RCC 7860 (cell line): ENCODE measurements at regions not wholly inside any gene's neighbourhood (a gene's known extent, or its start where the extent isn't known, plus 50 kb on each side); places are given as distances from the start of the nearest gene placed in this dataset.
"Not testable (repeated sequence)": the region's sequence is repeated elsewhere in the genome, so short reads cannot be mapped to it uniquely, and the experiment has no call there.

Experiments used
- DNase-seq: peaks from one replicate; pipeline ENCODE4 v3.0.0-alpha.2; 2015; ENCODE audit warnings: low spot score
- FAIRE-seq: peaks from 2 replicates; lab custom pipeline; 2012; peaks lifted over from hg19 to GRCh38; lab: Jason Lieb, UNC

DNA sequence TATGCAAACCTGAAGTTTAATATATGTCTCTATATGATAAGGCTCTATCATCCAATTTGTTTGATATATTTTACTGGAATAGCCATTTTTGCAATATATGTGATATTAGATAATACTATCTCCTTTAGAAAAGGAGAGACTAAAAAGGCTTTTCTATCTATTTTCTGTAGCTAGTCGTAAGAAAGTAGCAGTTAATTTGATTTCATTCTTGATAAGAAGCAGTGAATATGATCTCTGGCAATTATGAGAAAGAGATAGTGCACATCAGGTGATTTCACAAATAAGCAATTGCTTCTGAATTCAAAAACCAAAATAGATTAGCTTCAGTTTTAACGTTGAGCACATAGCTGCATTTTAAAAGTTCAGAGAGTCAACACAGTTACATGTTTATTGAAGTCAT is 1318.4 kb downstream of the CDH8 start:
- DNase-seq (no peak), FAIRE-seq (no peak)

DNA sequence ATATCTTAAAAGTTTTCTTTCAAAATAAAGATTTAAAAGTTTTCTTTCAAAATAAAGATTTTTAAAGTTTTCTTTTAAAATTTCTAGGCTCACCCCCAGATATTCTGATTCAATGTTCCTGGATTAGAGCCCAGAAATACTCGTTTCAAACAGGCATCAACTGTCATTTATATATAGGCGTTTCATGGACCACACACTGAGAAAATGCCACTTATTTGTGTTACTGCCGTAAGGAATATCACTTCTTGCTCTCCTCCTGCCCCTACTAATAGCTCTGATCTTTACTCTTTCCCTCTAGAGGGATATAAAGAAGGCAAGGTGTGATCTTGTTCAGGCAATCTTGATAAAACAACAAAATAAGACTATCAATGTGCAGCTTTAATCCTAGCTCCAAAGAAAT is 1324.1 kb downstream of the CDH8 start:
- DNase-seq = no peak
- no peak for FAIRE-seq

DNA sequence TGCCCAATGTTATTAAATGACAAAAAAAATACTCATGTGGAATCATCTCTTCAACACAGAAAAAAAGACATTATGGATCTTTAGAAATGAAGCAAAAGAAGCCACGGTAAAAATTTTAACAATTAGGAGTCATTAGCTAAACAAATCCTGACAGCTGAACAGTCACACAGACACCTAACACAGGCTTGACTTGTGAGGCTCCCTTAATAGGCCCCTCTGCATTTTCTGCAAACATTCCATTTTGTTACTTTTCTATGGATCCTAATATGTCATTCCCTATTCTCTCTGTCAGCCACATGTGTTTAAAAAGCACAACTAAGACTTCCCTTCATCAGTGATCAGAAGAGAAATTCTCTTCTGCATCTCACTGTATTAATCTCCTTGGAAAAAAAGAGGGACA is 1331.5 kb downstream of the CDH8 start:
- DNase-seq (no peak), FAIRE-seq (no peak)

DNA sequence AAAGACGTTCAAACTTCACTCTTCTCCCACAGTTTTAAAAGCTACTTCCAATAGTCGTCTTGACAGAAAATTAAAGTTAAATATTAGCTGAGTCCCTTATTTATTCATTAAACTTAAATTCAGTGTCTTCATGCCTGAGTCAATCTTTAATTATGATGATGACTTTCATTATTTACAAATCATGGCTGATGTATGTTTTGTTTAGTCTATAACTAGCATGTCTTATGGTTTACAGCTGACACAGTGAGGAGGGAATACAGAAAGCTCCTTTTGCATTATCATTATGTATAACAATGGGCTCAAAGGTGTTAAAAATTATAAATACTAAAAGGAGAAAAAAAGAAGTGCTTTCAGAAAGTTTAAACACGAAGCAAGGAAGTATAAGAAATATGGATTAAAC is 1333.1 kb downstream of the CDH8 start:
- no peak for FAIRE-seq
- no peak for DNase-seq

DNA sequence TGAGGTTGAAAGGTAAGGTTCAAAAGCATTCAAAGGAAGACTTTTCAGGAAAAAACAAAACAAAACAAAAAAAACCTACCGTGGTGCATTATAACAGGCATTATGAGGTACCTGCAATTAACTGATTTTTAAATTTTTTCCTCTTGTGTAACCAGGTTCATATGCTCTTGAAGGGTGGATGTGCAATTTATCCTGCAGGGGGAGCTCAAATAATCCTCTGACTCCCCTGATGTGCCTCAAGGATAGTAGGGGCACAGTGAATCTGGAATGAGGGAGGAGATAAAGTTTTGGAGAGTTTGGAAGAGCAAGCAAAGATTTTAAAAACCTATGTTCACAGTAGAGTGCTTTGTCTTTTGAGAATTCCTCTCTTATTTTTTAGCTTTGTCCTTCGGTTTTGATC is 1349.4 kb downstream of the CDH8 start:
- DNase-seq = no peak
- no peak for FAIRE-seq

DNA sequence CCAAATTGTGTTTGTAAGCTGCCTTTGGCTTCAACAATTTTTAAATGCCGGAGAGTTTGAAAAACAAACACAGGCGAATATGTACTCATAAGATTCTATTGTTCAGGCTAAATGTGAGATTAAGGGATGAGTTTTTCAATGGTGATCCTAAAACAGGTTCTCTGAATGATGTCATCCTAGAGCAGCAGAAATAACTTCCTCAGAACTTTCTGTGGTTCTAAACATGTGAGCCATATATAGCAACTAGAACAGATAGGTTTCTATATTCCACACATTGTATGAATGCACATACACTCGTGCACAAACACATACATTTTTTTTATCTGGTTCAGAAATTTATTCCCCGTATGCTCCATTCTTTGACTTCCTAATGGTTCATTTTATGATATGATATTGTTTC is 1352.2 kb downstream of the CDH8 start:
- DNase-seq (no peak), FAIRE-seq (no peak)

DNA sequence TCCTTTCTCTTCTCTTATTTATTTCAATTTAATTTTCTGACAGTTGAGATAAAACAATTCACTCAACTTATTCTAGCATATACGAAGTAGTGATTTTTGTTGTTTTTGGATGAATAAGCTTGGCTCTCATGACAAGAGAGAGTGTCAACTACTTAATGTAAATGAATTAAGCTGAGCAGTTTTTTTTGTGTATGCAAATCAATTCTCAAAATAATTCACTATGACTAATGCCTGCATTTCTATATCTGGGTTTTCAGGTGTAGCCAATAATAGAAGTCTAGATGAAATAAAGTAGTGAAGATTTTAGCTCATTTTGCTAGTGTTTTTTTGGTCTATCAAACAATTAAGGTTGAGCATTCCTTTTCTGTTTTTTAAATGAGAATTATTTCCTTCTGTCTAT is 1354.0 kb downstream of the CDH8 start:
- DNase-seq = no peak
- FAIRE-seq = no peak

DNA sequence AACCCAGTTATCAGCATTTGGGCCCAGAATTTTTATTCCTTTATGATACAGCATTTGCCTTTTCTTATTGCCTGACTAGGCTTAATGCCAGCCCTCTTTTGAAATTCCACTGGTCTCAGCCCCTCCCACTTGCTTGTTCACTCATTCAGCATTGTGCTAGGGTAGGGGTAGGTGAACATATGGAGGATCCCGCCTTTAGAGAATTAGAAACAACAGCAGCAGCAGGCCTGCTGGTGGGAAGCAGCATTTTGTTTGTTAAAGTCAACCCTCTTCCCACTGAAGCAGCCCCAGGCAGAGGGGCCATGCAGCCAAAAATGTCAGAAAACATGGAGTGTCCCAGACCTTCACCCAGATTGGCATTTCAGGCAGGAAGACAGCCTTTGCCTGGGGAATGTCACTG is 1355.2 kb downstream of the CDH8 start:
- FAIRE-seq (no peak), DNase-seq (no peak)

DNA sequence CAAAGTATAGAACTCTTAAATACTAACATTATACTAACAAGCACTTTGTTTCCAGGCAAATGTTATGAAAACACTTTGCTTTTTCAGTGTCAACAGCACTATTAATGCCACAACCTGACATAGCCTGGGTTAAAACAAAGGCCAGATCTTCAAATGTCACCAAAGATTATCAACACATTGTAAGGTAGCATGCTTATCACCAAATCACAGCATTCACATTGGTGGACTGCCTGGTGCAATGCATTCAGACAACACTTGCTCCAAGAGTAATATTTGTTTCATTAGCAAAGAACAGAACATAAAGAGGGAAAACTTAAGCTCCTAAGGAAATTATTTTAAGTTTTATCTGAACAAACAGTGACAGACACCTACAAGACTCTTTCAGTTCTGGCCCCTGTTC is 1361.2 kb downstream of the CDH8 start:
- FAIRE-seq (no peak), DNase-seq (no peak)

DNA sequence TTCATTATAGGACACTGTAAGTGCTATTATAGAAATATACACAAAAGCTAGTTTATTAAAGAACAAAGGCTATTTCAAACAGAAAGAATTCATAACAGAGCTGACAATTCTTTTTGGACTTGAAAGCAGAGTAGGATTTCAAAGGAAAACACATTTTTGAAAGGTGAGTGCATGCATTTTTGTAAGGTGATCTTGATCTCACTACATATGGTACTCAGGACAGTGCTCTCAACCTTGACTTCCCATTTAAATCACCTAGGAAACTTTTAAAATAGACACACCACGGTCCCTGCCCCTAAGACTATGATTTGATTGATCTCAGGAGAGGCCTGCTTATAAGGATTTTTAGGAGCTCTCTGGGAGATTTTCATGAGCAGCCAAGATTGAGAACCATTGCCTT is 1362.0 kb downstream of the CDH8 start:
- no peak for FAIRE-seq
- no peak for DNase-seq

DNA sequence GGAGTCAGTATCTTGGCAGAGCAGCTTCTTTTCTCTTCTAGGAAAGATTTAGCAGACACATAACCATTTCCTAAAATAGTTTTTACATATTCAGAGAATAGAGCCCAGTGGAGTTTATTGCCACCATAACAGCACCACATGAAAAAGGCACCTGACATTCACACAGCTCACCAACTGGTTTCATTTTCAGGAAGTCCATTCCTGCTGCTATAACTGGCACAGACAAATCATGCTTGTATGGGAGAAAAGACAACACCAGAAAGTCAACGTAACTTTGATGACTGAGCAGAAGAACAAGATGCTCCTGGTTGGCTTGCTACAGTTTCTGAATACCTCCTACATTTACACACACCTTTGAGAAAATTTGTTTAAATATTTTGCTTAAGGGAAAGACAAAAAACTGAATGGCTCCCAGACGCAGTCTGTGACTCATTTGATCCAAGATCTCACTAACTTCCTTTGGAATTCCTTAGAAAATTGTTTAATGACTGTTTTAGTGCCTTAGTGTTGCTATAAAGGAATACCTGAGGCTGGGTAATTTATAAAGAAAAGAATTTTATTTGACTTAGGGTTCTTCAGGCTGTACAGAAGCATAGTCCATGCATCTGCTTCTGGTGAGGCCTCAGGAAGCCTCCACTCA is 1380.6 kb downstream of the CDH8 start:
- DNase-seq = no peak

DNA sequence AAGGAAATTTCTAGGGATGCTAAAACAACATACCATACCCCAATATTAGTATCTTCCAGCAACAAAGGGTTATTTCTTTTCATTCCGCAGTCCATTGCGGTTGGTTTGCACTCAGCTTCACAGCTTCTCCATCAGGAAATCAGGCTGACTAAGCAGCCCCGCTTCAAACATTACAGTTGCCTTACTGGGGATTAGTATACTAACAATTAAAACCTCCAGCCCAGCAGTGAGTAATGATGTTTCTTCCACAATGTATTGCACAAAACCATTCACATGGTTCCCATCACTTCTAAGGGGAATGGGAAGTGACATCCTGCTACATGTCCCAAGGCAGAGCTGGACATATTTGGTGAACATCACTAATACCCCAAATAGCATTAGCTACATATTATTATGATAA is 1384.9 kb downstream of the CDH8 start:
- FAIRE-seq = no peak

More for the DNA sequence above, 1380.6 kb downstream of the CDH8 start:
- no peak for FAIRE-seq

DNA sequence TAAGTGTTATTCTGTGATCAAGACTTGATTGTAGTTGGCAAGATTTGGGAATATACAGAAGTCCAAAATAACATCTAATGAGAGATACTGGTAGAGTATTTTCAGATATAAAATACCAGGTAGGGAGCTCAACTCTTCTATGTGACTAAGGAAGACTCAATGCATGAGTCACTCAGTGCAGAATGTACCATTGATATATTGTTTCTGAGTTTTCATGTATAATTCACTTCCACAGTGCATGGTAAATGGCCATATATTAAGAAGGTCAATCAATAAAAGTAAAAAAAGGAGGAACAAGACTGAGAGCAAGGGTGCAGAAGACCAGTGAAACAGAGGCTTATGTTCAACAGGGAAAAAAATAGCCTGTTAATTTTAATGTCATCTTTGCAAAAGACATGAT is 1387.9 kb downstream of the CDH8 start:
- FAIRE-seq (no peak), DNase-seq (no peak)

More for the DNA sequence above, 1384.9 kb downstream of the CDH8 start:
- no peak for DNase-seq

DNA sequence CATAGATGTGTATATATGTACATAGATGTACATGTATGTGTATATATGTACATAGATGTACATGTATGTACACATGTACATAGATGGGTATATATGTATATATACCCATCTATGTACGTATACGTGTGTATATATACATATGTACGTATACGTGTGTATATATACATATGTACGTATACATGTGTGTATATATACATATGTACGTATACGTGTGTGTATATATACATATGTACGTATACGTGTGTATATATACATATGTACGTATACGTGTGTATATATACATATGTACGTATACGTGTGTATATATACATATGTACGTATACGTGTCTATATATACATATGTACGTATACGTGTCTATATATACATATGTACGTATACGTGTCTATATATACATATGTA is 1388.8 kb downstream of the CDH8 start:
- not testable (repeated sequence) for FAIRE-seq, DNase-seq

DNA sequence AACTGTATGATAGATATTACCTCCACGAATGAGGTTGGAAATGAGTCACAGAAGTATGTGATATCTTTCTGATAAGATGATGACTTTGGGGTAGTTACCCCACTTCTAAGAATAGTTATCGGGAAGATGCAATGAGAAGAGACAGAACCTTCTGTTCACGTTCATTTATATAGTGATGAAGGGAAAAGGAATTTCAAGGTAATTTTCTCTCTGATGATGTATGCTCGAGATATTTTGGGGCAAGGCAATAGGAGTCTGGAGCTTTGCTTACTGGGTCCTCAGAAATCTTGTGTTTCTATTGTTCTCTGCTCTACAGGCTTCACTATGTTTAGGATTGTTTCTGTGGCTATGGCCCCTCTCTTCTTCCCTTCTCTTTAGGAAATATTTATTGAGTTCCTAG is 1389.6 kb downstream of the CDH8 start:
- no peak for FAIRE-seq
- no peak for DNase-seq

DNA sequence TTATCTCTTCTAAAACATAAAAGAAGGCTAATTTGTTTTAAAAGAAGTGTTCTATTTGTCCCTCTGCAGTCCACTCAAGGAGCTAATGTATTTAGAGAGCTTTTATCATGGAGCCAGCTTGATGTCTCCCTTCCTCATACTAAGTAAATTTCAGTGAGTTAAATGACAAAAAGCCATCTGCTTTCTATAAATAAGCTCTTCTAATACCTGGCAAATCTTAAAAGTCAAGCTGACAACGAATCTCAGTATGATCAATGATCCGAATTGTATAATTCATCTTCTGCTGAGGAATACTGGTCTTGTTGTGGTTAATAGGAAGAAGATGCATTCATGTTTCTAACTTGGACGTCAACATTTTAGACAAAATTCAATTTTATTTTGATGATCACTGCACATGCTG is 1390.7 kb downstream of the CDH8 start:
- no peak for FAIRE-seq

DNA sequence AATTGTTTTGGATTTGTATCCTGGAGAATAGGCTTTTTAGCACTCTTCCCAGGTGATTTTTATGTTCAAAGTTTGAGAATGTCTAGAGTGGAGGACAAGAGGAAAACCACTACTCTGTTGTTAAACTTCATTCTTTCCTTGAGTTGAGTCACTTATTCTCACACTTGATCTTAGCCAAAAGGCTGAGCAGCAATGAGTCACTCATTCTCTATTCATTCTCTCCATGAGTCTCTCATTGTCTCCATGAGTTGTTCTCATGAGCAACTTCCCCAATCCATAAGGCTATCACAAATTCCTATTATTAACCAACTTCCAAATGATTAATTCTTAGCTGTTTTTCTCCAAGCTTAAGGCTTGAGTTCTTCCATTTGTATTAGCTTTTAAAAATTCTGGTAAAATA is 1393.3 kb downstream of the CDH8 start:
- FAIRE-seq (no peak), DNase-seq (no peak)

More for the DNA sequence above, 1390.7 kb downstream of the CDH8 start:
- no peak for DNase-seq

DNA sequence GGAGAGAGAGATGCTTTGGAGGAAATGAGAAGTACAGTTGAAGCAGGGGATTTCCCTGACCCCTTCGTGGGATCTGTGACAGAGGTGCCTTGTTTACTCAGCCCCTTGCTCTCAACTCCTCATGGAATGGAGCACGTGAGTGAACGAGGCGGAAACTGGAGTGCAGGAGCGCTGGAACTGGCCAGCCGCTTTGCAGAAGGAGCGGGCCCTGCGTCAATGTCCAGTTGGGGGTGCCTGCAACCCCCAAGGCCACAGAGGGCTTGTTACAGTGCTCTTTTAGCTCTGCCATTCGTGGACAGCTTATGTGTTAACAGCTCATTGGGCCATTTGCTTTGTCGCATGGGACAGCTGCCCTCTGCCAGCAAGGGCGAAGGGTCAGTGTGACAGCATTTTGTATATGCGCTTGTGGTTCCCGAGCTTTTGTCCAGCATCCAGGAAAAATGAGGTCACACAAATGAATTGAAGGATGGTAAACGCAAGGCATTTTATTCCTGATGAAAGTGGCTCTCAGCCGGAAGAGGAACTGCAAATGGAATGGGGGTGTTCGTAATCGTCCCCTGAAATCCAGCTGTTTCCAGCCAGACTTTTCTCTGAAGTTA is 1395.1 kb downstream of the CDH8 start:
- no peak for FAIRE-seq
- DNase-seq = no peak

DNA sequence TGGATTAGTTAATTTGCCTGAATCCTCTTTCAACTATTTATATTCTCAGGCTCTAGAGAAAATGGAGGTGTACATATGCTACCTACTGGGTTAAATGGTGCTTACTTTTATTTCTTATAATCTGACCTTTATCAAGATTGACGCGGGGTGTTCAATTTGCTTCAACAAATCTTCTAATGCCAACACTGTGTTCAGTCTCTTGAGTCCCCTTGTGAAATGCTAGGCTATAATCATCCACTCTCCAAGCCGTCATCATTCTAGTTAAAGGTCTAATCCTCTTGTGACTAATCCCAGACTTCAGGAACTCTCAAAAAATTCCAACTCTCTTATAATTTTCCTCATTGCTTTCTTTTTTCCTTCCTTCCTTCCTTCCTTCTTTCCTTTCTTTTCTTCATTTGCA is 1396.2 kb downstream of the CDH8 start:
- no peak for FAIRE-seq

DNA sequence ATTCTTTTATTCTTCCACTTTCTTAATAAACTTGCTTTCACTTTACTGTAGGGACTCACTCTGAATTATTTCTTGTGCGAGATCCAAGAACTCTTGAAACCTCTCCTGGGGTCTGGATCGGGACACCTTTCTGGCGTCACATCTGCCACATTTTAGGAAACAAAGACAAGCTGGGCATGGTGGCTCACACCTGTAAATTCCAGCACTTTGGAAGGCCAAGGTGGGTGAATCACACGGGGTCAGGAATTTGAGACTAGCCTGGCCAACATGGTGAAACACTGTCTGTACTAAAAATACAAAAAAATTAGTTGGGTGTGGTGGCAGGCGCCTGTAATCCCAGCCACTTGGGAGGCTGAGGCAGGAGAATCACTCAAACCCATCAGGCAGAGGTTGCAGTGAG is 1399.6 kb downstream of the CDH8 start:
- FAIRE-seq = not testable (repeated sequence)

More for the DNA sequence above, 1396.2 kb downstream of the CDH8 start:
- DNase-seq = no peak

DNA sequence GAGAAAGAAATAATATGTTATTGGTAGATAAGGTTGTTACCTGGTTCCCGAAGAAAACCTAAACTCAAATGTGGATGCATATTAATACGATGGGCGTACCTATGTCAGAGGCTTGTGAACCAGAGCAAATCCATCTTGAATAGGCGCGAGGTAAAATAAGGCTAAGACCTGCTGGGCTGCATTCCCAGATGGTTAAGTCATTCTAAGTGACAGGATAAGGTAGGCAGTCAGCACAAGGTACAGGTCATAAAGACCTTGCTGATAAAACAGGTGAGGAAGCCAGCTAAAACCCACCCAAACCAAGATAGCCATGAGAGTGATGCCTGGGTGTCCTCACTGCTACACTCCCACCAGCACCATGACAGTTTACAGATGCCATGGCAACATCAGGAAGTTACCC is 1400.1 kb downstream of the CDH8 start:
- DNase-seq (no peak), FAIRE-seq (no peak)

More for the DNA sequence above, 1399.6 kb downstream of the CDH8 start:
- DNase-seq = not testable (repeated sequence)

DNA sequence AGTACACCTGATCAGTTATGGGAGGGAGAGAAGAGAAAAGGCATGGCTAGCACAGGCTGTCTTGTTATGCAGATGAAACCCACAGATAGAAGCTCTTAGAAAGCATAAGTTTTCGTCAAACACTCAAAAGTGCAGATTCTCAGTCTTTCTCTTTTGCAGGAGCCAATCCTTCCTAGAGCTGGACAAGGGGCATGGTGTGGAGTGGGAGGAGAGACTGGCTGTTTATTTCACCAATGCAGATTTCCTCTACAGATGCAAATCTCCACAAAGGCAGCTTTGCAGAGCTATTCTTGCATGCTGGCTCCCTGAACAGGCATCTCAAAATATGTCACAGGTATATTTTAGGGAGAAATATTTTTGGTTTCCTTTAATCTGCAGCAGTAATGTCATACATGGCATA is 1400.7 kb downstream of the CDH8 start:
- DNase-seq = no peak
- no peak for FAIRE-seq

DNA sequence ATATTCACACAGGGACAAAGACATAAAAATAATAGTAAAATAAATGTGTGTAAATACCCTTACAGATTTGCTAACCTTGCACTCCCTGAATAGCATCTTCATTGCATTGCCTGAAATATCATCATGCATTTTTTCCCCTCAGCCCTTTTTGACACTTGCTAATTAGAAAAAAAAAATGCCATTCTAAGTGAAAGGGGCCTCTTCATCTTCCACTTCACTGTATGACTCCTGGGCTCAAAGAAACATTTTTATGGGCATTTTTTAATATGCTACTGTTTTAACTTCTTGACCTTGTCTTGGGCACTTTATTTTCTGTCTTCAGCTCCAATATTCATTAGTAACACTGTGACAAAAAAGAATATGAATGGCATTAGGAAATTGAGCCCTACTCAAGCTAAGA is 1424.4 kb downstream of the CDH8 start:
- DNase-seq (no peak), FAIRE-seq (no peak)
